ENCODE measurements at regions not wholly inside any gene's neighbourhood (a gene's known extent, or its start where the extent isn't known, plus 50 kb on each side); places are given as distances from the start of the nearest gene placed in this dataset.

GRCh38 chr1:55375617-55376258 is 160.6 kb upstream of the USP24 start:
- SMC1A ChIA-PET (ENCODE audit: uncharacterized antibody, unreplicated experiment), result interaction anchor here (0.6 to 3.5 kb wide), 17 partner anchors 8 to 1337 kb away, joined by 3 to 58 read pairs (median 3); no protein-coding TSS in a partner anchor
- H3K9ac ChIP-seq (ENCODE audit: control insufficient read depth, insufficient read depth, low read length), result no peak overlapping the region
- intact Hi-C loops (cut with micrococcal nuclease; ENCODE audit: unreplicated experiment), result loop anchor here (2.0 to 10.0 kb wide), 3 partner anchors 1209 to 1429 kb away; no protein-coding TSS in a partner anchor

More at GRCh38 chr1:55375617-55376258, 160.6 kb upstream of the USP24 start:
- H2AFZ ChIP-seq (ENCODE audit: control insufficient read depth, low read depth, low read length), result no peak overlapping the region
- H3K9me3 ChIP-seq (replicated peaks; ENCODE audit: control insufficient read depth, insufficient read depth, low read length), result no peaks in the 10 kb centered on the region
- FAIRE-seq (no peak), DNase-seq (ENCODE audit: low read depth, low spot score) (no peak), ATAC-seq (peak; percentile 80)
- WGBS (ENCODE audit: insufficient coverage, insufficient replicate concordance, low lambda C conversion rate, missing lambda C conversion rate), result 2% methylated on average over 4 of the region's 4 CpGs
- no TSS peak for BruUV-seq (replicated peaks)
- TF ChIP-seq NR2C1 (IDR thresholded peaks at IDR 0.05), result no peak
- no peak for TF ChIP-seq PAX5 (IDR thresholded peaks at IDR 0.05; ENCODE audit: borderline replicate concordance, low read depth, low read length)
- no peak for TF ChIP-seq SKIL (IDR thresholded peaks at IDR 0.05; ENCODE audit: low read depth, poor library complexity, severe bottlenecking)
- TF ChIP-seq BCL11A (IDR thresholded peaks at IDR 0.05; ENCODE audit: low read depth, low read length), result no peak
- peak; percentile 63 for TF ChIP-seq RAD21 (IDR thresholded peaks at IDR 0.05; ENCODE audit: insufficient read depth, low read depth, low read length)
- TF ChIP-seq NFYB (IDR thresholded peaks at IDR 0.05; ENCODE audit: insufficient read depth, low read depth, low read length), result no peak
- peak; percentile 56 for TF ChIP-seq SMC3 (IDR thresholded peaks at IDR 0.05; ENCODE audit: borderline replicate concordance, low read length)
- TF ChIP-seq IRF5 (IDR thresholded peaks at IDR 0.05; ENCODE audit: borderline replicate concordance), result no peak
- TF ChIP-seq ZNF24 (IDR thresholded peaks at IDR 0.05), result 0 out of 2 replicates have a peak, but pooled peaks have one; percentile 20
- peak; percentile 71 to 90 (median 89) for TF ChIP-seq CTCF (IDR thresholded peaks at IDR 0.05 in 2 of 3, conservative IDR thresholded peaks at IDR 0.05 in 1 of 3; ENCODE audit: control insufficient read depth in 2 of 3, extremely low read depth in 1 of 3, insufficient read depth in 1 of 3, low read depth in 3 of 3, low read length in 3 of 3)
- H3K27ac ChIP-seq (ENCODE audit: control insufficient read depth, insufficient read depth), result no peak overlapping the region
- H3K4me3 ChIP-seq, result no peak overlapping the region
- no peaks in the 10 kb centered on the region for H4K20me1 ChIP-seq (ENCODE audit: control insufficient read depth, insufficient read depth)
- no peaks in the 10 kb centered on the region for H3K36me3 ChIP-seq (ENCODE audit: control insufficient read depth in 2 of 2, insufficient read depth in 2 of 2, low read length in 1 of 2)
- H3K27me3 ChIP-seq (replicated peaks in 1 of 2; ENCODE audit: control insufficient read depth in 2 of 2, insufficient read depth in 2 of 2, low read length in 1 of 2), result no peaks in the 10 kb centered on the region; a peak in 2 of 4 replicates
- in situ Hi-C loops (cut with MboI), result loop anchor here (10.0 kb wide), 1 partner anchor 1209 kb away; no protein-coding TSS in a partner anchor
- no peak overlapping the region for H3K4me2 ChIP-seq (ENCODE audit: control insufficient read depth, insufficient read depth)
- RAD21 ChIA-PET (ENCODE audit: unreplicated experiment), result interaction anchor here (0.9 to 6.0 kb wide), 12 partner anchors 8 to 1333 kb away, joined by 3 to 50 read pairs (median 4); no protein-coding TSS in a partner anchor
- POLR2A ChIA-PET, result no interaction called here
- H3K4me1 ChIP-seq (ENCODE audit: control insufficient read depth, insufficient read depth, low read length), result no peaks in the 10 kb centered on the region
- CTCF ChIA-PET, result interaction anchor here (0.6 to 4.7 kb wide), 43 partner anchors 9 to 1905 kb away, joined by 3 to 72 read pairs (median 4); partner anchors contain the start of gene PLPP3
- no peaks in the 10 kb centered on the region for H3K79me2 ChIP-seq (ENCODE audit: control insufficient read depth, insufficient read depth, low read length)
